HCT116 (cell line): ENCODE measurements at regions not wholly inside any gene's neighbourhood (a gene's known extent, or its start where the extent isn't known, plus 50 kb on each side); places are given as distances from the start of the nearest gene placed in this dataset.

Source experiments
- ATAC-seq: fragments of 200-7000 bp; cut with Tn5 transposase; 2 replicates; pipeline ENCODE4 v1.9.1; 2020; ENCODE audit warnings: mild to moderate bottlenecking, moderate library complexity
- BruUV-seq: library from RNA; stranded (reverse); fragments of 400-500 nt; replicated peaks from 2 replicates; lab custom pipeline; 2021; lab: Mats Ljungman, UMichigan
- CTCF ChIA-PET: fragments of 300-600 bp; sonication (Branson Sonifier 250); formaldehyde crosslinking; loops from one replicate; lab custom pipeline; 2021; ENCODE audit warnings: antibody characterized with exemption; lab: Charles Lee
- POLR2A ChIA-PET: fragments of 300-600, 350-600 bp; sonication (Branson Sonifier 250); formaldehyde crosslinking; loops from one replicate; lab custom pipeline; 2021; ENCODE audit warnings: antibody characterized with exemption; lab: Charles Lee
- RAD21 ChIA-PET, 2 experiments: fragments of 300-600 bp; sonication (Branson Sonifier 250); formaldehyde crosslinking; loops; one replicate each; lab custom pipeline; 2023; ENCODE audit warnings: low total read pairs in 2 of 2; ENCODE audit not compliant: uncharacterized antibody in 2 of 2, unreplicated experiment in 2 of 2, low non-redundant PET in 1 of 2; lab: Charles Lee
- DNase-seq: peaks from one replicate; pipeline ENCODE4 v3.0.0-alpha.2; 2010; ENCODE audit warnings: low read depth, low spot score
- H2AFZ ChIP-seq: fragments of 200-600 bp; shearing (Covaris generic), sonication (generic); 2 replicates; pipeline ENCODE4 v1.6.1; 2017; ENCODE audit warnings: low read depth, mixed run types, mixed read lengths, antibody characterized with exemption, low read length; ENCODE audit not compliant: poor library complexity, severe bottlenecking
- H3K27ac ChIP-seq: 2 replicates; pipeline ENCODE4 v1.5.1; 2012; ENCODE audit warnings: low read depth, low read length
- H3K27me3 ChIP-seq: fragments of 200-600 bp; sonication (generic); 2 replicates; pipeline ENCODE4 v1.6.1; 2016; ENCODE audit warnings: mixed run types, low read length, mixed read lengths; ENCODE audit not compliant: insufficient read depth
- H3K36me3 ChIP-seq, 2 experiments: fragments of 200-500 bp in 1 of 2; fragments of 200-600 bp in 1 of 2; sonication (Bioruptor generic) in 1 of 2; sonication (generic) in 1 of 2; 2 replicates each; pipeline versions ENCODE4 v1.5.1 to v1.6.1; 2014 to 2016; ENCODE audit warnings: low read length in 2 of 2, inconsistent platforms in 1 of 2, mixed read lengths in 1 of 2, mixed run types in 1 of 2; ENCODE audit not compliant: insufficient read depth in 2 of 2, control insufficient read depth in 1 of 2
- H3K4me1 ChIP-seq, 2 experiments: fragments of 200-600 bp in 1 of 2; sonication (generic) in 1 of 2; 2 replicates each; pipeline versions ENCODE4 v1.5.1 to v1.6.1; 2012 to 2017; ENCODE audit warnings: low read length in 2 of 2, inconsistent platforms in 1 of 2, mild to moderate bottlenecking in 1 of 2, mixed read lengths in 1 of 2, mixed run types in 1 of 2, moderate library complexity in 1 of 2; ENCODE audit not compliant: insufficient read depth in 2 of 2, control insufficient read depth in 1 of 2
- H3K4me2 ChIP-seq: fragments of 200-600 bp; sonication (generic); 2 replicates; pipeline ENCODE4 v1.6.1; 2017; ENCODE audit warnings: mixed run types, low read length, mixed read lengths
- H3K4me3 ChIP-seq, 2 experiments: fragments of 200-600 bp in 1 of 2; sonication (generic) in 1 of 2; replicated peaks in 1 of 2; 2 replicates each; pipeline ENCODE4 v1.5.1; 2011 to 2016; ENCODE audit warnings: low read length in 2 of 2, control low read depth in 1 of 2, low read depth in 1 of 2, mild to moderate bottlenecking in 1 of 2, mixed read lengths in 1 of 2, mixed run types in 1 of 2
- H3K79me2 ChIP-seq: fragments of 200-600 bp; sonication (generic); 2 replicates; pipeline ENCODE4 v1.6.1; 2017; ENCODE audit warnings: mild to moderate bottlenecking, mixed run types, low read length, moderate library complexity, mixed read lengths; ENCODE audit not compliant: insufficient read depth
- H3K9ac ChIP-seq: fragments of 200-600 bp; sonication (generic); 2 replicates; pipeline ENCODE4 v1.6.1; 2016; ENCODE audit warnings: low read length, mixed read lengths
- H3K9me2 ChIP-seq: fragments of 200-600 bp; sonication (generic), shearing (Covaris generic); 2 replicates; pipeline ENCODE4 v1.6.1; 2017; ENCODE audit warnings: mixed run types, mild to moderate bottlenecking, moderate library complexity; ENCODE audit not compliant: insufficient read depth
- H3K9me3 ChIP-seq, 2 experiments: fragments of 200-500 bp in 1 of 2; fragments of 200-600 bp in 1 of 2; sonication (Bioruptor generic) in 1 of 2; sonication (generic) in 1 of 2; 2 replicates each; pipeline ENCODE4 v1.6.1; 2014 to 2017; ENCODE audit warnings: low read length in 2 of 2, mixed read lengths in 2 of 2, inconsistent platforms in 1 of 2, low read depth in 1 of 2, mild to moderate bottlenecking in 1 of 2, mixed run types in 1 of 2, moderate library complexity in 1 of 2; ENCODE audit not compliant: control insufficient read depth in 1 of 2, insufficient read depth in 1 of 2
- H4K20me1 ChIP-seq: fragments of 200-600 bp; sonication (generic), shearing (Covaris generic); 2 replicates; pipeline ENCODE4 v1.6.1; 2017; ENCODE audit warnings: mixed run types, mild to moderate bottlenecking, moderate library complexity; ENCODE audit not compliant: insufficient read depth
- CEBPB ChIP-seq: IDR thresholded peaks from 2 replicates; pipeline ENCODE4 v1.6.1; 2012; ENCODE audit warnings: low read depth
- EGR1 ChIP-seq: IDR thresholded peaks from 2 replicates; pipeline ENCODE4 v1.6.1; 2012; ENCODE audit warnings: low read depth
- EZH2phosphoT487 ChIP-seq: fragments of 200-600 bp; IDR thresholded peaks from 2 replicates; pipeline ENCODE4 v1.6.1; 2018; ENCODE audit warnings: antibody characterized with exemption, borderline replicate concordance
- FOSL1 ChIP-seq: IDR thresholded peaks from 2 replicates; pipeline ENCODE4 v1.6.1; 2012; ENCODE audit warnings: low read depth
- JUND ChIP-seq: IDR thresholded peaks from 2 replicates; pipeline ENCODE4 v1.6.1; 2012
- POLR2A ChIP-seq: IDR thresholded peaks from 2 replicates; pipeline ENCODE4 v1.7.0; 2011; ENCODE audit warnings: borderline replicate concordance; ENCODE audit not compliant: insufficient read depth, insufficient read length; ENCODE audit errors: extremely low read depth
- POLR2AphosphoS5 ChIP-seq: IDR thresholded peaks from 2 replicates; pipeline ENCODE4 v1.6.1; 2011; ENCODE audit warnings: mild to moderate bottlenecking, low read depth, low read length, moderate library complexity
- RAD21 ChIP-seq: IDR thresholded peaks from 2 replicates; pipeline ENCODE4 v1.6.1; 2012; ENCODE audit warnings: low read depth, mild to moderate bottlenecking
- REST ChIP-seq: IDR thresholded peaks from 2 replicates; pipeline ENCODE4 v1.6.1; 2012; ENCODE audit warnings: low read depth
- SIN3A ChIP-seq: IDR thresholded peaks from 2 replicates; pipeline ENCODE4 v1.6.1; 2012; ENCODE audit warnings: low read depth
- SRF ChIP-seq: IDR thresholded peaks from 2 replicates; pipeline ENCODE4 v1.6.1; 2012; ENCODE audit warnings: low read depth
- YY1 ChIP-seq: IDR thresholded peaks from 2 replicates; pipeline ENCODE4 v1.6.1; 2011; ENCODE audit warnings: low read length, low read depth, moderate library complexity, mild to moderate bottlenecking; ENCODE audit not compliant: insufficient replicate concordance; ENCODE audit errors: extremely low read depth
- ZFX ChIP-seq: fragments of 450-650 bp; IDR thresholded peaks from 2 replicates; pipeline ENCODE4 v1.6.1; 2017
- intact Hi-C: fragments of 100-400 bp; cut with micrococcal nuclease; formaldehyde crosslinking; loops from 2 replicates; pipeline ENCODE4 v1.10.0; 2022
- TF ChIP-seq, protein P1 (sequence below): IDR thresholded peaks from 2 replicates; pipeline ENCODE4 v1.6.1; 2012
- TF ChIP-seq, protein P2 (sequence below): IDR thresholded peaks from 2 replicates; pipeline ENCODE4 v1.6.1; 2011; ENCODE audit warnings: mild to moderate bottlenecking, low read length, moderate library complexity; ENCODE audit not compliant: insufficient replicate concordance; ENCODE audit errors: extremely low read depth

DNA sequence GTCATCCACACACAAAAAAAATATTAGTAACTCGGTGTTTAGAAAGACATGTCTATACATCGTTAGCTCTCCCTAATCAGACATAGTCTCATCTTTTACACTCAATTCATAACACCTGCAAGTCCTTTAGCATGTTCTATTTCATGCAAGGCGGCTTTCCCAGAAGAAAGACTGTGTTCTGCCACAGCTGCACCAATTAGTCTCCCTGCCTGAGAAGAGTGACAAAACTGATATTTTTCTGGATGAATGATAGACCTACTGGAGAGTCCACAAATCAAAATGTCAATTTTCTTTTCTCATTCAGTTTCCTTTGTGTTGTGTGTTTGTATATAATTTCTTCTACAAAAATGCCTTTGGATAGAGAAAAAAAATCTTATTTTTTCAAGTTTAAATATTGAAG, 435.8 kb upstream of the EPHA3 start:
- H3K79me2 ChIP-seq: no peaks in the 10 kb centered on the region
- DNase-seq (no peak), ATAC-seq (no peak)
- RAD21 ChIA-PET: no interaction called here
- H3K9ac ChIP-seq: no peak overlapping the region
- intact Hi-C loops: no loop called here
- no TSS peak for BruUV-seq
- H3K9me3 ChIP-seq: peaks cover 26 to 37% of the 10 kb centered on the region in 2 experiments; a peak in 2 of 4 replicates
- H3K27ac ChIP-seq: no peak overlapping the region
- POLR2A ChIA-PET: no interaction called here
- TF ChIP-seq YY1 (no peak), EGR1 (no peak), JUND (no peak), SRF (no peak), REST (no peak), FOSL1 (no peak), POLR2AphosphoS5 (no peak), EZH2phosphoT487 (no peak), CEBPB (no peak), ZFX (no peak), SIN3A (no peak), RAD21 (no peak), POLR2A (no peak)
- TF ChIP-seq, protein P1, sequence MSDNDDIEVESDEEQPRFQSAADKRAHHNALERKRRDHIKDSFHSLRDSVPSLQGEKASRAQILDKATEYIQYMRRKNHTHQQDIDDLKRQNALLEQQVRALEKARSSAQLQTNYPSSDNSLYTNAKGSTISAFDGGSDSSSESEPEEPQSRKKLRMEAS: no peak
- TF ChIP-seq, protein P2, sequence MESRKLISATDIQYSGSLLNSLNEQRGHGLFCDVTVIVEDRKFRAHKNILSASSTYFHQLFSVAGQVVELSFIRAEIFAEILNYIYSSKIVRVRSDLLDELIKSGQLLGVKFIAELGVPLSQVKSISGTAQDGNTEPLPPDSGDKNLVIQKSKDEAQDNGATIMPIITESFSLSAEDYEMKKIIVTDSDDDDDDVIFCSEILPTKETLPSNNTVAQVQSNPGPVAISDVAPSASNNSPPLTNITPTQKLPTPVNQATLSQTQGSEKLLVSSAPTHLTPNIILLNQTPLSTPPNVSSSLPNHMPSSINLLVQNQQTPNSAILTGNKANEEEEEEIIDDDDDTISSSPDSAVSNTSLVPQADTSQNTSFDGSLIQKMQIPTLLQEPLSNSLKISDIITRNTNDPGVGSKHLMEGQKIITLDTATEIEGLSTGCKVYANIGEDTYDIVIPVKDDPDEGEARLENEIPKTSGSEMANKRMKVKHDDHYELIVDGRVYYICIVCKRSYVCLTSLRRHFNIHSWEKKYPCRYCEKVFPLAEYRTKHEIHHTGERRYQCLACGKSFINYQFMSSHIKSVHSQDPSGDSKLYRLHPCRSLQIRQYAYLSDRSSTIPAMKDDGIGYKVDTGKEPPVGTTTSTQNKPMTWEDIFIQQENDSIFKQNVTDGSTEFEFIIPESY: no peak
- H4K20me1 ChIP-seq: no peaks in the 10 kb centered on the region
- no peaks in the 10 kb centered on the region for H3K27me3 ChIP-seq
- no peak overlapping the region for H3K4me2 ChIP-seq
- H3K4me3 ChIP-seq: no peak overlapping the region
- H3K36me3 ChIP-seq: no peaks in the 10 kb centered on the region
- no peaks in the 10 kb centered on the region for H3K4me1 ChIP-seq
- no peaks in the 10 kb centered on the region for H3K9me2 ChIP-seq
- H2AFZ ChIP-seq: no peak overlapping the region
- CTCF ChIA-PET: no interaction called here
